HG03460 (cell line): ENCODE measurements at regions not wholly inside any gene's neighbourhood (a gene's known extent, or its start where the extent isn't known, plus 50 kb on each side); places are given as distances from the start of the nearest gene placed in this dataset.
"Not testable (repeated sequence)": the region's sequence is repeated elsewhere in the genome, so short reads cannot be mapped to it uniquely, and the experiment has no call there.

Experiments used
- ATAC-seq: cut with Tn5 transposase; IDR thresholded peaks from one replicate; pipeline ENCODE4 v1.9.1; 2021; ENCODE audit not compliant: unreplicated experiment

DNA sequence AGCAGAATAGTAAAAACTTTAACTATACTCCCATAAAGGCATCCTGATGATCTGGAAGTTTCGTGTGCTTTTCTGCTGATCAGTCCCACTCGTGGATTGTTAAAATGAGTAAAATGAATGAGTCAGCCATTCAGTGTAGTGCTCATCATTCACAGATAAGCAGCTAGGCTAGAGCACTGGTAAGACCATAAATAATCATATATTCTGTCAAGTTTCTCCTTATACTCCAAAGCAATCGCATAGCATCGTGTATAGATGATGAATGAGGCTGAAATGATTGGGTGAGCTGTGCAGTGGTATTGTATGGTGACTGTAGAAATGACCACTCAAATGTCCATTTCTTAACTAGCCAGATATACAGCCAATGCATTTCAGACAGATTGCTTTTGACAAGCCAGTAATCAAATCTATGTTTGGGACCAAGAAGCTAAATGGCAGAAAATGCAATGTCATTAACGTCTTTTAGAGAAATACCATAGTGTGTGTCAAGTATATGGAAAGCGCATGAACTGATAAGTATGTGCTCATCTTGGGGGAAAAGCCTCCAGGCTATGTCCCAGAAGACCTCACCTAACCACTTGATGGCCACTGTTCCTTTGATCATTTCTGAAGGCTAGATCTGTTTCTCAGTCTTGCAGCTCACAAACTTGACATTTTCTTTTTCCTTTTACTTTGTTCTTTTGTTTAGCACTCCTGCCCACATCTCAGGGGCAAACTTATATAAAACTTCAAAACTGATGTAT is 227.2 kb upstream of the FAM3C start:
- no peak for ATAC-seq

DNA sequence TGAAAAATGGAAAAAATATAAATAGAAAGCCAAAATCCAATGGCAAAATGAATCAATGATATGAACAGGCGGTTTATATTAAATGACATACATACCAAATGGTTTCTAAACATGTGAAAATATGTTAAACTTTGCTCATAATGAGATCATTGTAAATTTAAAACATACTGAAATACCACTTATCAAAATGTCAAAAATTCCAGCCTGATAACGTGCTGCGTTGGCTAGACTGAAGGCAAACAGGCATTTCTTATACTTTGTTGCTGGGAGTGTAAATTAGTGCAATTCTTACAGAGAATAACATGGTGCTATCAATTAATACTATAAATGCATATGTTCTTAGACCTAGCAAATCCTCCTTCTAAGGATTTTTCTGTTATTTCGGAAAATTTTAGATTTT is 225.8 kb upstream of the FAM3C start:
- no peak for ATAC-seq

DNA sequence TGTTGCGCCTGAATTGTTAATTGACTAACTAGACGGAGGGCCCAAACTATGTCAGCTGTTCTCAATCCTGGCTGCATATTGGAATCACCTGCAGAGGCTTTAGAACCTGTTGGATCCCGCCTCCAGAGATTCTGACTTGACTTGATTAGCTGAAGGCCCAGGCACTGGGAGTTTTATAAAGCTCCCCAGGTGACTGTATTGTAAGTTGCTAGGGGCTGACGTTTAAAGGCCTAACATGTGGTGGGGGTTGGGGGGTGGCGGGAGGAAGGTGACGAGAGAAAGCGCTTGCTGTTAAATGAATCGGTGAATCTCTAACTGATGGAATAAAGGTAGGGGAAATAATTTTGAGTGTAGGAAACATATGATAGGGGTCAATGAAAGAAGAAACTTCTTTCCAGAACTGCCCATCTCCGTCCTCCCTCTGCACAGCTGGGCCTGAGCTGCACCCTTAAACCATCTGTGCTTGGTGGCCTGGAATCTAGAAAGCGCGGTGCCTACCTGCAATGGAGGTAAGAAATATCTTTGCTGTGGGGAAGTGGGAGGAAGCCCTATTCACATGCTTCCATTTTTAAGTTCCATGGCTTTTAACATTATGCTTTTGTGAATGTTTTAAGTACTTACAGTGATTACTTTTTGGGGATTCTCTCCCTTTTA is 225.0 kb upstream of the FAM3C start:
- no peak for ATAC-seq

DNA sequence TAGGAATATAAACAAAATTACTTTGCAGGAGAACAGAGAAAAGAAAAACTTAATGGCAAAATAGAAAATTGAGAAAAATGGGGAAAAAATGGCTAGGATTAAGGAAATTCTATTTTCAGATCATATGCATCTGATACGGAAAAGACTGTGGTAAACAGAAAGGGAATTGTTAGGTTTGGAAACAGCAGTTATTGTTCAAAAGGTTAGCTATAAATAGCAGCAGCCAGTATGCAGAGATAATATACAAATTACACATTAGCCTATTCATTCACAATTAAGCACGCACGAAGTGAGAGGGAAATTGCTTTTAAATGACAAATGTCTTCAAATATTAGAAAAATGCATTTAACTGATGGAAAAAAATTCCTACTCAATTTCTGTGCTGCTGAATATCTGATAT is 224.1 kb upstream of the FAM3C start:
- ATAC-seq = no peak

DNA sequence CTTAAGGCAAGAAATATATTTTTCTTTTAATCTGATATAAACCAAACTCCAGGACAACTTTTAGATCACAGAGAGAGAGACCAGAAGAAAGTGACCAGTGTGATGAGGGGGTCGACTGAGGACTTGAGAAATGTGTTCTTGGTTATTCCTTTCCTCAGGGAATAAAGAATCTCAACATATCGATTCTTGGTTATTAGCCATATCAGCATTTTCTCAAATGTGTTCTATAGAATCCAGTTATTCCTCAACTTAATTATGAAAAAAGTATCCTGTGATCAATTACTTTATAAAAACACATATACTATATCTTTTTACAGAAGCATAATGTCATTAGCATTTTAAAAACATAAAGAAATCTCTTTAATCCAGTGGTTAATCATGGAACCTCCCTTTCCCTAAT is 222.1 kb upstream of the FAM3C start:
- no peak for ATAC-seq

DNA sequence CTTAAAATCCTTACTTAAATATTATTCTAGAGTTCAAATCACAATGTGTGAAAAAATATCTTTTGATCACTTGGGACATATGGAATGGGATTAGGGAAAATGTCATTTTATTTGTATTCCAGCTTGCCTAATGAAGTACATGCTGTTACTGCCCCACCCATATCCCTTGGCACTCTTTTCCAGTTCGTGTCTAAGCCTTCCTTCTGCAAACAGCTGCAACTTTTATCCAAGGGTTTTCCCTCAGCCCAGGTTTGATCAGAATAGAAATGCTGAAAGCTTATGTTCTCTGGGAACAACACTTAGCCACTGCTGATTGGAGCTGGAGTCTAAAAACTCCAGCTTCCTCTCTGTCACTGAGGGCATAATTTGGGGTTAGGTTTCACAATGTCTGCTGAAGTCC is 214.1 kb upstream of the FAM3C start:
- ATAC-seq = no peak

DNA sequence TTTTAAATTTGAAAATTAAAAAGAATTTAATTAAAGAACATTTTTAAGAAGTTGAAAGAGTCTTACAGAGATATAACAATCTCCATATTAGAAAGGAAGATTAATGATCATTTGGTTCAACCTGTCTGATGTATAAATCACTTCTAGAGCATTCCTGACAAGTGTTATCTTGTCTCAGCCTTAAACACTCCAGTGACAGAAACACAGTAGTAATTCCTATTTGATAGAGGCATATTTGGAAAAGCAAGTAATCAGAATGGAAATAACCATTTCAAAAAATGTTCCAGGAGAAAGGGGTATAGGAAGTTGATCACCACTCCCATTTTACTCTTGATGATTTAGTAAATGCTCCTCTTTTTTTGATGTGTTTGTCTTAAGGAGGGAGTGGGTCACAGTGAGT is 213.1 kb upstream of the FAM3C start:
- ATAC-seq = no peak

DNA sequence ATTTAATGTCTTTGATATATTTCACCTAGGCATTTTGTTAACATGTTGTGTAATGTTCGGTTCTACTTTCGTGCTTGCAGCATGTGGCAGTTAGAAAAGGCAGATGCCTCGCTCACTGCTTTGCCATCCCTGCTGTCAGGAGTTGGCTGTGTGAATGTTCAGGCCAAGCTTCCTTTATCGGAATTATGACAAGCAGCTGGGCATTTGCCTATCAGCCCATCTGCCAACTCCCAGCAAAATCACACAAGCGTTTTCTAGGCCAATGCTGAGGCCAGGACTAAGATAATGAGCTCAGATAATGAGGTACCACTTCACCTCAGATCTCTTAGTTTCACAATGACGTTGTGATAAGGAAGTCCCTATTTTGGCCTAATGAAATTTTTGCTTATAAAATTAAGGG is 212.7 kb upstream of the FAM3C start:
- no peak for ATAC-seq

DNA sequence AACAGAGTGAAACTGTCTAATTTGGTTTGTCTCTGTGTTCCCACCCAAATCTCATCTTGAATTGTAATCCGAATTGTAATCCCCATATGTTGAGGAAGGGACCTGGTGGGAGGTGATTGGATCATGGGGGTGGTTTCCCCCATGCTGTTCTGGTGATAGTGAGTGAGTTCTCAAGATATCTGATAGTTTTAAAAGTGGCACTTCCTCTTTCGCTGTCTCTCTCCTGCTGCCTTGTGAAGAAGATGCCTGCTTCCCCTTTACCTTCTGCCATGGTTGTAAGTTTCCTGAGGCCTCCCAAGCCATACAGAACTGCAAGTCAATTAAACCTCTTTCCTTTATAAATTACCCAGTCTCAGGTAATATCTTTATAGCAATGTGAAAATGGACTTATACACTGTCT is 212.1 kb upstream of the FAM3C start:
- ATAC-seq = not testable (repeated sequence)

DNA sequence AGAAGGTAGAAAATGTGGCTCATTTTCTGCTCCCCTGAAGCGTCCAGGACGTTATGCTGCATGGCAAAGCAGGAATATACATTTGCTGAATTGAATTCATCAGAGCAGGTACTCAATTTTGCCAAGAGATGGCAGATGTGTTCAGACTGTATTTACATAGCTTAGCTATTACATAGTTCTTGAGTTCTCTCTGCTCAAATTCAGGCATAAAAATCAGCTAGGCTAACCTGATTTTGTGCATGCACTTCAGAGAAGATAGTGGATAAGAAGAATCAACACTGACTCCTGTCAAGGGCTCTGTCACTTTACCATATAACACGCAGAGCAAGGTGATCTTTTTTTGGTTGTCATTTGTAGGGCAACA is 209.2 kb upstream of the FAM3C start:
- ATAC-seq = no peak

DNA sequence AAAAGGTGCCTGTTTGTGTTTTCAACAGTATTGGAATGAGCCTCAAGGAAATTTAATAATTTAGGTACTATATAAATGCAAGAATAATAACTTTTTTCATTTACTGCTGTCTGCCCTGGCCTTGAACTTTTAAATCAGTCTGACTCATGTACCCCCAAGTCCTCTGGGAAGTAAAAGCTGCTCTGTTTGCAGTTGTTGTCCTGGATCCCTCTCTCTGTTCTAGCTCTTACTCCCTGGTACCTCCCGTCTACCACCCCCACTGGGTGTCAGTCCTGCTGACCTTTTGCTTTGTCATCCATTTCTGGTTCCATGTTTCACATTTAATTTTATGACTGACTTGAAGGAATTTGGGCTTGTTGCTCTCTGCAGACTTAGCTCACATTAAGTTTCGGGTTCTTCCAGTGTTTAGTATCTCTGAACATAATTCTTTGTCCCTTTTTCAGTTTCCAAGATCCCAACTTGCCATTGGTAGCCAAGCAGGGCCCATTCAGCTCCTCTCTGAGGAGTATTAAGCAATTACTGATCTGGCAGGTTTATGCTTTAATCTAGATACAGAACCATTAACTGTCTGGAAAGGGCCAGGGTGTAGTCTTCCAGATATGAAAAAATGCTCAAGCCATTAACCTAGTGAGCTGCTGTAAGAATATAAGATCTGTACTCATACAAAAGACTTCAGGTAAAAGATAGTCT is 208.7 kb upstream of the FAM3C start:
- no peak for ATAC-seq

DNA sequence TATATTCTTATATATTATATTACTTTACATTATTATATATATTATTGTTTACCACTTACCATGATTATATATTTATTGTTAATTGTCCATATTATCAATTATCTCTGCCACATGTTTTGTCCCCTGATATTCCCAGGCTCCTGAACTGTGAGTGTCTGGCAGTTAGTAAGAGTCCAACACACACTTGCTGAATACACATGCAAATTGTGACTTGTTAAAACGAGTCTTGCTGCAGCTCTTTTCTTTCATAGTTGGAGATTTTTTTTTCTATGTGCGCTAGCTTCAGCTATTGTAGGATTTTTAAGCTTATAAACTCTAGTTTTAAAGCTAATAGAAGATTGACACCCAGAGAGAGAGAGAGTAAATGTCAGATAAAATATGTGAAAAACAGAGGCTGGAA is 207.8 kb upstream of the FAM3C start:
- no peak for ATAC-seq

DNA sequence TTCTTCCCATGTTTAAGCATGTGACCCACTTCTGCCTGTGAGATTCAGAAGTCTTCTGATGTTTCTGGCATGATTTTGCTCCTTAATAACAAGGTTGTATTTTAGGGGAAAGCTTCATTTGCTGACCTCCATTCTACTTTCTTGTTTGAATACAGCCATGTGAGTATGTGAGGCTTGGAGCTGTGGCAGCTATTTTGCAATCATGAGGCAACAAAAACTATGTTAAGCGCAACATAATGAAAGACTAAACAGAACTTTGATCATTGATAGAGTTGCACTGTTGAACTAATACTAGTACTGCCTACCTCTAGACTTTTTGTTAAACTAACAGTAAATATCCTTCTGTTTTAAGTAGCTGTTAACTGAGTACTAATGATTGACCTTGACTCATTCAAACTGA is 203.8 kb upstream of the FAM3C start:
- no peak for ATAC-seq

DNA sequence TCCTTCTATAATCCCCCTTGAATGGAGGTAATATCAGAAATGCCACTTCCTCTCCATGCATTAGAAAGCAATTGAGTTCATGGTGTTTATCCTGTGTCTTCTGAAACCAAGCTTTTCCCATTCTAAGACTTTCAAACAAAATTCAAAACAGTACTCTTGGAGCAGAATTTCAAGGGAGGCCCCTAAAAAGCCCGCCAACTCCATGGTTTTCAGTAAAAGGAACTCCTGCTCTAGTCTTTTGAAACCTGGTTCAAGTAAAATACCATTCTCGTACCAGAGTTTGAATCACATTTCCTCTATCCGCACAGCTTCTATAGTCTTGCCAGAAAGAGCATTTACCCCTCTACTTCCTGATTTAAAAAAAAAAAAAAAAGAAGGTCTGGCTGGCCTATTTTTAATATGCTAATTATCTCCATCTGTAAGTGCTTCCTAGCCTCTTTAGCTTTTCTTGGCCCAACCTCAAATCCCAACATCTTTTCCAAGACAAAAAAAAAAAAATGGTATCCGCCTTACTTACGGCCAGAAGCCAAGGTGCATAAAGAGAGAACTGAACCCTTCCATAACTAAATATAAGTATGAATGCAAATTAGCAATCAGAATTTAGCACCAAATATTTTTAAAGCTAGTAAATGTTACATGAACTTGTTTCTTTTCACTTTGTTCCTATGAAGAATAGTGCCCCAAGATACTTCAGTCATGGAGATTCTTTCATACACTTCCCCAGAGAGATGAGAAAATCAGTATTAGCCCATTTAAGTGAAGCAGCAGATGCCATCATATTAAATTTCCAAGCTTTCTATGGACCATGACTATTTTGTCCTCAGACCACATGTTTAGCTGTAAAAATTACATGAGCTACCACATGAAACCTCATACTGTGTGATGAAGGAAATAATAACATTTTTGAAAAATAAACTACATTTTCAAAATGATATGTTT is 199.9 kb upstream of the FAM3C start:
- no peak for ATAC-seq

DNA sequence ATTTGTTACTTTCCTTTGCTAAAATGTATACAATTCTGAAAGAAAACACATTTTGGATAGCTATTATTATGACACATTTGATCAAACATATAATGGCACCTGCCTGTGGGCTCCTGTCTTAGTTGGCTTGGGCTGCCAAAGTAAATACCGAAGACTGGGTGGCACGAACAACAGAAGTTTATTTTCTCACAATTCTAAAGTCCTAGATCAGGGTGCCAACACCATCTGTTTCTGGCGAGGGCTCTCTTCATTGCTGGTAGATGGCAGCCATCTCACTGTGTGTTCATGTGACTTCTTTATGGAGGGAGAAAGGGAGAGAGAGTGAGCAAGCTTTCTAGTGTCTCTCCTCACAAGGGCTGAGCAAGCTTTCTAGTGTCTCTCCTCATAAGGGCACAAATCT is 195.8 kb upstream of the FAM3C start:
- no peak for ATAC-seq

DNA sequence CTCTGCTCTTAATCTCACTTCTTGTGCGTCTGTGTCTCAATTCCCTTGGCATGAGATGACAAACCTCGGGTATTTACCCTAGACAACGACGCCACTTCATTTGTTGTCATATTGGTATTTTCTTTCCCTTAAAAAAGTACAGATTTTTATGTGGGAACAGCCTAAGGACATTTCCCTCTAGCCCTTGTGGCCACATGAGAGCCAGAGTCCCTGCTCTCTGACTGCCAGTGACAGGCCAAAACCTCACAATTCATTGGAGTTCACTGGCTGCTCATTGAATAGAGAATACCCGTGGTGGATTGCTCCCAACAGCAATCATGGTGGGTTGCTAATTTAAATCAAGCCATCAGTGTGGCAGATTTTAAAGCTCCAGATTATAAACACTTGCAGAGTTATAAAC is 191.3 kb upstream of the FAM3C start:
- ATAC-seq = no peak

DNA sequence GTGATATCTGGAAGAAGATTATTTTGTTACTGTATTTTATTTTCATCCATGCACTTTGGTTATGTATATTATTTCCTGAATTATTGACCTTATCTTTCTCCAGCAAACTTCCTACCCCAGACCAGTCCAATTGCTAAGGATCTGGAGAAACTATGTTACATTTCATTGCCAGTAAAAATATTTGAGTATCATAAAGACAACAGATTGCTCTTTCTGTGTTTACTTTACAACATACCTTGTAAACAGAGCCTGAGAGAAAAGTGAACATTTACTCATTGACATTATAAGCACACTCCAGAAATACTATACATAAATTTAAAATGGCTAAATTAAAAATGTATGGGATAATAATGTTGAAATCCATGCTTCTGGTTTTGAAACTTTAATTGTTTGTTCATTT is 186.2 kb upstream of the FAM3C start:
- ATAC-seq = no peak

DNA sequence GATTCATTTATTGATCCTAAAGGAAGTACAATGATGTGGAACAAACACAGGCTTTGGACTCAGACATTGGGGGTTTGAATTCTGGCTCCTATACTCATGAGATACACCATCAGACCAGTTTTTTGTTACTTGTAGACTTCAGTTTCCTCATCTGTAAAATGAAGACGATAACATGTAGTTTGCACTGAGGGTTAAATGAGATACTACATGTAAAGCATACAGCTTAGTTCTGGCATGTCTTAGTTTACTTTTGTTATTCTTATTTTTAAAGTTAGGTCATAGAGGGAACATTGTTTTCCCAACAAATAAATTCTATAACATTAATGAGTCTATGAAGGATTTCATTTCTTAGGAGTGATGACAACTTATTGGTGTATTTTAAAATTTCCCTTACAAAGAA is 183.5 kb upstream of the FAM3C start:
- no peak for ATAC-seq

DNA sequence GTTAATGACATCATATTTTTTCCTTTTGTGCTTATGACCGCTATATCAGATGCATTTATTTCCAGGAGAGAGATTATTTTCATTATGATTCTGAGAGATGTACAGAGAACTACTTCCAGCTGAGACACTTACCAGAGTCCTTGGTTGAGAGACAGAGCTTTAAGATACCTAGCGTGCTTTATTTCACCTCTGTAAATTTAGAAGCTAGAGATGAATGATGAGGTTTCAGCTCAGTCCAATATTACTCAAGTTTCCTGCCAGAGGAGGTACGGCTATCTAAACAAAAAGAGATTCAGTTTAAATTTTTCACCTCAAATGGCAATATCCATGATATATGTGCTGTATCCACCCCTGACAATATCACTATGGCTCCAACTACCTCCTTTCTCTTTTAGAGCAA is 182.6 kb upstream of the FAM3C start:
- ATAC-seq = no peak

DNA sequence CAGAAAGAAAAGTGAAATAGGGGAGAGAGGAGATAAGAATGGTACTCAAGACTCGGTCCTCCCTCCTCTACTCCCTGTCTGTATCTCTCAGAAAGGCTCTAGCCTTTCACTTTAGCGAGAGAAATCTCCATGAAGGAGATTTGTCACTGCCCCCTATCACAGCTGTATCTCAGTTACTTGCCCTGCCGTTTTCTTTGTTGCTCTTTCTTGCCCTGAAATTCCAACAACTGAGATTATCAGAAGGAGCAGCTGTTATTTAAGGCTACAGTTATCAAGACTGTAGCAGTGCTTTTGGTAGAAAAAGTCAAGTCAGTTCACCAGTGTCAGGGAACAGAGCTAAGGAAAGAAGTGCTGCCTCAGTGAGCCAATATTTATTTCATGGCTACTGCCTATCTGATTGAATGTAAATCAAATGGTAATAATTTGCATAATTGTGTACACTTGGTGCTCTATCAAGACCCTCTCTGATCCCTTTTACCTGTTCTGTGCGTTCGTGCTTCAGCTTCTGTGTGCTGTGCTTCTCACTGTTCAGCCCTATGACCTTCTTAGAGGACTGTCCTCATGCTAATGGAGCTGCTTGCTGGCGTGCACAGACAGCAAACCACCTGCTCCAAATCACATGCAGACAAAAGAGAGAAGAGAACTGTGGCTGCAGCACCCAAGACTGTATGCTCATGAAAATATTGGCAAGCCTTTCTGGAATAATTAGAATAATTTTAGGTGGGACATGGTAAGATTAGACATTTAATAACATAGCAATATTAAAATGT is 180.2 kb upstream of the FAM3C start:
- no peak for ATAC-seq
